ENCODE measurements at regions not wholly inside any gene's neighbourhood (a gene's known extent, or its start where the extent isn't known, plus 50 kb on each side); places are given as distances from the start of the nearest gene placed in this dataset.
"Not testable (repeated sequence)": the region's sequence is repeated elsewhere in the genome, so short reads cannot be mapped to it uniquely, and the experiment has no call there.

DNA sequence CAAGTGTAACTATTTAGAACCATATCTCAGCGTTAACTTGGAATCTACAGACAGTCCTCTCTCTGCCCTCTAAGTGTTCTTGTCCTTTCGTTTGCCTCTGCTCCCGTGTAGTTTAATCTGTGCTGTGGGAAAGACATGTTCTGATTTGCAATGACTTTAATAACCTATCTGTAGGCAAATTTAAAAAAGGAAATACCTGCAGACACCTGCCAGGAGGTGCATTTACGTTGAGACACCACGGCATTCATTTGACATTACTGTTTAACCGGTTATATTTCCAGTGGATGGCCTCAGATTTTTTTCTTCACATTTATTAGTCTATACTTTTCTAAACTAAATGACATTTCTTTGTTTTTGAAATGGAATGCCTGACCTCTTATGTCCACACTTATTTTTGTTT is 997.9 kb upstream of the PCDH7 start:
- H3K4me3 ChIP-seq (ENCODE audit: low read depth, low read length), result no peak overlapping the region
- DNase-seq (ENCODE audit: low read depth), result no peak
- no peaks in the 10 kb centered on the region for H3K36me3 ChIP-seq (ENCODE audit: control insufficient read depth, insufficient read depth, low read length)
- TF ChIP-seq CTCF (IDR thresholded peaks at IDR 0.05; ENCODE audit: insufficient read depth, low read length, poor library complexity, severe bottlenecking), result no peak
- no peaks in the 10 kb centered on the region for H3K27me3 ChIP-seq (ENCODE audit: control insufficient read depth, insufficient read depth, low read length)

- DNase-seq (ENCODE audit: low read depth), result no peak
- Histone ChIP-seq H3K27me3 (ENCODE audit: control insufficient read depth, insufficient read depth, low read length) (no peaks in the 10 kb centered on the region), H3K4me3 (ENCODE audit: low read depth, low read length) (no peak overlapping the region), H3K36me3 (ENCODE audit: control insufficient read depth, insufficient read depth, low read length) (no peaks in the 10 kb centered on the region)
- no peak for TF ChIP-seq CTCF (IDR thresholded peaks at IDR 0.05; ENCODE audit: insufficient read depth, low read length, poor library complexity, severe bottlenecking)
Observed at GRCh38 chr4:29726938-29727337, 993.2 kb upstream of the PCDH7 start.

DNA sequence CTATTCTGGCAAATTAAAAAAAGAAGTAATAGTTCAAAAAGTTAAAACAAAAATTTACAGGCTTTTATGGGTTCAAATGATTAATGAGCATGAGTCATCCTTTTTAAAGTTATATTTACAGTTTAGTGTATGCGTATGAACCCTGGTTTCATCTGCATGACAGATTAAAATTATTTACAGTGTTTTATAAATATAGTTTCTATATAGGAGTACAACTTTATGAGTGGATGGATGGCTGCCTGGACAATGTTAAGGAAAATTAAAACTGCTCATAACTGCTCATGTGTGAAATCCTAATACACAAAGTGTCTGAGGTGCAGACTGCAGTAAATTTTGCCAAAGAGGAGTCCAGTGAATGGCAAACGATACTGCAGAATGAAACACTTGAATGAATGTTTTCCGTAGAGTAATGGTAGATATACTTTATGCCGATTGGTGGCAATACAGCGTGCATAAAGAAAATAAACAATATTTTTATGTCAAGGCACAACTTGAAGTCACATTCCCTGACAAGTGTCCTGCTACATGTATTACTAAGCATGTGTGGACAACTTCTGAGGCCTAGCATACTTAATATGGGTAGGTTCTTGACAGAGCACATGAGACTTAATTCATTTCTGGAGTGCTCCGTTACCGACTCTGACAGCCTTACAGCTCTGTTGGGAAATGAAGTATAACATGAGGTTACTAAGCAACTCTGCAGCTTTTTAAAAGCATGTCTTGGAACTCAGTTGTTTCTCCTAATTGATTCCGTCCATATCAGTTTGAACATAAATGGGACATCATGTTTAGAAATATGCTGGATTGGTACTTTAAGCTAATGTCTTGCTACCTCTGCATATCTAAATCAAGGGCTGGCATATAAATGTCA is 985.6 kb upstream of the PCDH7 start:
- no peaks in the 10 kb centered on the region for H3K27me3 ChIP-seq (ENCODE audit: control insufficient read depth, insufficient read depth, low read length)
- no peak overlapping the region for H3K4me3 ChIP-seq (ENCODE audit: low read depth, low read length)
- no peaks in the 10 kb centered on the region for H3K36me3 ChIP-seq (ENCODE audit: control insufficient read depth, insufficient read depth, low read length)
- TF ChIP-seq CTCF (IDR thresholded peaks at IDR 0.05; ENCODE audit: insufficient read depth, low read length, poor library complexity, severe bottlenecking), result no peak
- DNase-seq (ENCODE audit: low read depth), result no peak

- H3K36me3 ChIP-seq (ENCODE audit: control insufficient read depth, insufficient read depth, low read length), result no peaks in the 10 kb centered on the region
- no peak for DNase-seq (ENCODE audit: low read depth)
- TF ChIP-seq CTCF (IDR thresholded peaks at IDR 0.05; ENCODE audit: insufficient read depth, low read length, poor library complexity, severe bottlenecking), result no peak
- no peak overlapping the region for H3K4me3 ChIP-seq (ENCODE audit: low read depth, low read length)
- H3K27me3 ChIP-seq (ENCODE audit: control insufficient read depth, insufficient read depth, low read length), result no peaks in the 10 kb centered on the region
Observed at GRCh38 chr4:29756966-29757365, 963.2 kb upstream of the PCDH7 start.

GRCh38 chr4:29762151-29762550 is 958.0 kb upstream of the PCDH7 start:
- H3K36me3 ChIP-seq (ENCODE audit: control insufficient read depth, insufficient read depth, low read length), result no peaks in the 10 kb centered on the region
- no peak for DNase-seq (ENCODE audit: low read depth)
- H3K4me3 ChIP-seq (ENCODE audit: low read depth, low read length), result no peak overlapping the region
- H3K27me3 ChIP-seq (ENCODE audit: control insufficient read depth, insufficient read depth, low read length), result no peaks in the 10 kb centered on the region
- no peak for TF ChIP-seq CTCF (IDR thresholded peaks at IDR 0.05; ENCODE audit: insufficient read depth, low read length, poor library complexity, severe bottlenecking)

- Histone ChIP-seq H3K4me3 (ENCODE audit: low read depth, low read length) (no peak overlapping the region), H3K36me3 (ENCODE audit: control insufficient read depth, insufficient read depth, low read length) (no peaks in the 10 kb centered on the region), H3K27me3 (ENCODE audit: control insufficient read depth, insufficient read depth, low read length) (no peaks in the 10 kb centered on the region)
- TF ChIP-seq CTCF (IDR thresholded peaks at IDR 0.05; ENCODE audit: insufficient read depth, low read length, poor library complexity, severe bottlenecking), result no peak
- no peak for DNase-seq (ENCODE audit: low read depth)
Observed at GRCh38 chr4:29770627-29771026, 949.5 kb upstream of the PCDH7 start.

GRCh38 chr4:29788123-29788522 is 932.0 kb upstream of the PCDH7 start:
- not testable (repeated sequence) for H3K4me3 ChIP-seq (ENCODE audit: low read depth, low read length); DNase-seq (ENCODE audit: low read depth); H3K36me3 ChIP-seq (ENCODE audit: control insufficient read depth, insufficient read depth, low read length); H3K27me3 ChIP-seq (ENCODE audit: control insufficient read depth, insufficient read depth, low read length)
